Adipocyte (in vitro differentiated cells): ENCODE measurements at regions not wholly inside any gene's neighbourhood (a gene's known extent, or its start where the extent isn't known, plus 50 kb on each side); places are given as distances from the start of the nearest gene placed in this dataset.
"Not testable (repeated sequence)": the region's sequence is repeated elsewhere in the genome, so short reads cannot be mapped to it uniquely, and the experiment has no call there.

Source experiments
- DNase-seq: peaks from one replicate; pipeline ENCODE4 v3.0.0-alpha.2; 2015; ENCODE audit warnings: low read depth
- H3K27me3 ChIP-seq: replicated peaks from 2 replicates; pipeline ENCODE4 v1.7.0; 2013; ENCODE audit warnings: mild to moderate bottlenecking, low read length, moderate library complexity; ENCODE audit not compliant: control insufficient read depth, insufficient read depth
- H3K36me3 ChIP-seq: 2 replicates; pipeline ENCODE4 v1.7.0; 2013; ENCODE audit warnings: low read length, mild to moderate bottlenecking, moderate library complexity; ENCODE audit not compliant: control insufficient read depth, insufficient read depth, severe bottlenecking
- H3K4me1 ChIP-seq: 2 replicates; pipeline ENCODE4 v1.7.0; 2013; ENCODE audit warnings: mild to moderate bottlenecking, low read length, moderate library complexity; ENCODE audit not compliant: control insufficient read depth, insufficient read depth
- H3K4me3 ChIP-seq: 2 replicates; pipeline ENCODE4 v1.7.0; 2013; ENCODE audit warnings: mild to moderate bottlenecking, low read length, moderate library complexity
- H3K9ac ChIP-seq: 2 replicates; pipeline ENCODE4 v1.7.0; 2013; ENCODE audit warnings: mild to moderate bottlenecking, low read length, moderate library complexity
- H3K9me3 ChIP-seq: 2 replicates; pipeline ENCODE4 v1.7.0; 2013; ENCODE audit warnings: mild to moderate bottlenecking, low read length, moderate library complexity; ENCODE audit not compliant: control insufficient read depth

- DNase-seq, result no peak
- peaks cover 31% of the 10 kb centered on the region for H3K27me3 ChIP-seq
- no peak overlapping the region for H3K4me3 ChIP-seq
Measured at GRCh38 chr17:33942414-33942813, 312.7 kb upstream of the CCL2 start.

GRCh38 chr17:33944412-33944811 lies 310.7 kb upstream of the CCL2 start:
- no peak overlapping the region for H3K4me3 ChIP-seq
- H3K4me1 ChIP-seq, result no peaks in the 10 kb centered on the region
- H3K27me3 ChIP-seq, result peaks cover 30% of the 10 kb centered on the region
- H3K9me3 ChIP-seq, result no peaks in the 10 kb centered on the region
- H3K9ac ChIP-seq, result no peak overlapping the region
- DNase-seq, result no peak
- no peaks in the 10 kb centered on the region for H3K36me3 ChIP-seq

More at GRCh38 chr17:33942414-33942813, 312.7 kb upstream of the CCL2 start:
- Histone ChIP-seq H3K9me3 (no peaks in the 10 kb centered on the region), H3K9ac (no peak overlapping the region), H3K4me1 (no peaks in the 10 kb centered on the region), H3K36me3 (no peaks in the 10 kb centered on the region)

DNA sequence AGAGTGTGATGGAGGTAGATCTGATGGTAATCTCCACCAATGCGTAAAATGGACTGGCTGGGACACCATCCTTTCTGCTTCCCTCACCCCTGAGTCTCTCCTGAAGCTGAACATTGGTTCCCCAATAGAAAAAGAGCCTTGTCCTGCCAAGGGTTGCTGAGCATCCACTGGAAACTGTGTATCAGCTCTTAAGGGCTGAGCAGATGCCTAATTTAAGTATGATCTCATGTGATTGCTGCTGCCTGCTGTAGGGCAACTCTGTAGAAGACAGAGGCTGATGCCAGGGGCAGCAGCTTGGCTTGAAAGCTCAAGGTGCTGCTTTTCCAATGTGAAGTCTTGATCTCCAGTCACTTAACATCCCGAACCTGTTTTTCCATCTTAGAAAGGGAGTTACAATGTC lies 310.3 kb upstream of the CCL2 start:
- Histone ChIP-seq H3K36me3 (no peaks in the 10 kb centered on the region), H3K9ac (no peak overlapping the region)
- no peak for DNase-seq

DNA sequence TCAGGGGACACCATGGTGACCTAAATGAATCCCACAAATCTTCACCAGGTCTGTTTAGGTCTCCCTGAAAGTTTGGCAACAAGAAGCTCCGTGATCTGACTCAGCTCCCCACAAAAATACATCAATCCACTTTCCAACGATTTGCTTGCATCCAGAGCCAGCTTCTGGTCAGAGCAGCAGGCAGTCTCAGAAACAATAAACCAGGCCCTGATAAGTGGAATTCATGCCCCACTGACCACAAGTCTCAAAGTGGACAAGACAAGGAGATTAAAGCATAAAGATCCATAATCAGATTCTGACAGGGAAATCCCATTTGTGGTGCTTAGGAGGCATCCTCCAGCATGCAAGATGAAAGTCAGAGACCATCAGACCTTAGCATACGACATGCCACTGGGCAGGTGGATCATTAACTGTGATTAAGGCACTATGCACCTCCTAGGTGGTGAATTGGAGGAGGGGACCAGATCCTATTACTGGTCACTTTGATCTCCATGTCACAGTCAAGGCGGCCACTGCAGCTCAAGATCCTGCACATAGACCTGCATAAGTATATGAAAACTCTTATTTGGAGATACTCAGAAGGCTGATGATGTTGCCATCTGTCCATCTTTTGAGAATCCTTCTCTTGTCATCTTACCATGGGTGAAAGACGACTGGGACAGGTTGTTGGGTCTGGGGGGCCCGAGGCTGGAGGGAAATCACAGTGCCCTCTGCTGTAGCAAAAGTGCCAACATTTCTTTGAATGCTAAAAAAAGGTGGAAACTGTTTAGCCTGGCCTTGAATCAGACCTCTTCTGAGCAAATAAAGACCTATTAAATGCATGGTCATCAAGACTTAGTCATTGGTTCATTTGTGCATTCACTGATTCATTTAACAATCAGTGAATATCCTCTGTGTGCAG lies 309.2 kb upstream of the CCL2 start:
- H3K36me3 ChIP-seq, result no peaks in the 10 kb centered on the region
- H3K27me3 ChIP-seq, result peaks cover 21% of the 10 kb centered on the region
- H3K9ac ChIP-seq, result no peak overlapping the region
- DNase-seq, result no peak
- H3K4me1 ChIP-seq, result no peaks in the 10 kb centered on the region
- H3K9me3 ChIP-seq, result no peaks in the 10 kb centered on the region
- H3K4me3 ChIP-seq, result no peak overlapping the region

More for the DNA sequence above, 310.3 kb upstream of the CCL2 start:
- Histone ChIP-seq H3K4me1 (no peaks in the 10 kb centered on the region), H3K27me3 (peaks cover 26% of the 10 kb centered on the region), H3K9me3 (no peaks in the 10 kb centered on the region), H3K4me3 (no peak overlapping the region)

DNA sequence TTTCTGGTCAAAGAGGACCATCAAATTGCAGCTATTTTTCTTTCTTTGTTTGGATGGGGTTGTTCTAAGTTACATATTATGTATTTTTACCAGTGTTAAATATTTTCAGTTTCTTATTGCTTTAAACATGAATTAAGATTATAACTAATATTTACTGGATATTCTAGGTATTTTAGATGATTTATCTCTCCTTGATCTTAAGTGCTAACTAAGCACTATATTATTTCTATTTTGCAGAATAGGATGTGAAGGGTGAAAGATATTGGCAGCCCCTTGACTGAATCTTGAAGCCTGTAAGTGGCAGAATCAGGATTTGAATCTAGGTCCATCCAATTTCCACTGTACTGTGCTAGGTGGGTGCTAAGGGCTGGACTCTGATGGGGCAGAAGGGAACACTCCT lies 307.3 kb upstream of the CCL2 start:
- H3K4me3 ChIP-seq, result no peak overlapping the region
- no peaks in the 10 kb centered on the region for H3K4me1 ChIP-seq
- H3K9me3 ChIP-seq, result no peaks in the 10 kb centered on the region
- no peaks in the 10 kb centered on the region for H3K36me3 ChIP-seq
- peaks cover 13% of the 10 kb centered on the region for H3K27me3 ChIP-seq
- DNase-seq, result no peak
- no peak overlapping the region for H3K9ac ChIP-seq

- H3K4me1 ChIP-seq, result no peaks in the 10 kb centered on the region
- H3K9ac ChIP-seq, result no peak overlapping the region
- no peak for DNase-seq
- H3K27me3 ChIP-seq, result peaks cover 13% of the 10 kb centered on the region
- H3K9me3 ChIP-seq, result no peaks in the 10 kb centered on the region
- H3K36me3 ChIP-seq, result no peaks in the 10 kb centered on the region
- no peak overlapping the region for H3K4me3 ChIP-seq
Measured at GRCh38 chr17:33948309-33948708, 306.8 kb upstream of the CCL2 start.

- Histone ChIP-seq H3K9ac (no peak overlapping the region), H3K4me1 (no peaks in the 10 kb centered on the region), H3K36me3 (no peaks in the 10 kb centered on the region), H3K4me3 (no peak overlapping the region), H3K27me3 (peaks cover 10% of the 10 kb centered on the region), H3K9me3 (no peaks in the 10 kb centered on the region)
- DNase-seq, result no peak
Measured at GRCh38 chr17:33949100-33949499, 306.0 kb upstream of the CCL2 start.

- Histone ChIP-seq H3K4me3 (no peak overlapping the region), H3K9ac (no peak overlapping the region), H3K9me3 (no peaks in the 10 kb centered on the region), H3K4me1 (no peaks in the 10 kb centered on the region), H3K36me3 (no peaks in the 10 kb centered on the region), H3K27me3 (peaks cover 8% of the 10 kb centered on the region)
- DNase-seq, result no peak
Measured at GRCh38 chr17:33950061-33950460, 305.0 kb upstream of the CCL2 start.

DNA sequence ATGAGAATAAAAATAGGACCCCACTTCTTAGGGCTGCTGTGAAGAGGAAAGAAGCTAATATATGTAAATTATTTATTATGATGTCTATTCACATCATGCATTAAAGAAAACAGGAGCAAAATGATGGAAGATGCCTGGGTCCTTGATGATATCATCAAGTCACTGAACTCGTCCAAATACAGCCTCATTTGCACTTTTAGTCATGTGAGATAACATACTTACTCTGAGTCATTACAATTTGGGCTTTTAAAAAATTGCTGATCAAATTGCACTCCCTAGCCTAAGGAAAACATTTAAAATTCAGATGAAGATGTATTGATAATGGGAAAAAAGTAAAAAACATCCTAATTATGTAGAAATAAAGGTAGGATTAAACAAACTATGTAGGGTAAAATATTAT lies 302.7 kb upstream of the CCL2 start:
- Histone ChIP-seq H3K9me3 (no peaks in the 10 kb centered on the region), H3K36me3 (no peaks in the 10 kb centered on the region), H3K4me1 (no peaks in the 10 kb centered on the region), H3K27me3 (no peaks in the 10 kb centered on the region), H3K4me3 (no peak overlapping the region), H3K9ac (no peak overlapping the region)
- no peak for DNase-seq

DNA sequence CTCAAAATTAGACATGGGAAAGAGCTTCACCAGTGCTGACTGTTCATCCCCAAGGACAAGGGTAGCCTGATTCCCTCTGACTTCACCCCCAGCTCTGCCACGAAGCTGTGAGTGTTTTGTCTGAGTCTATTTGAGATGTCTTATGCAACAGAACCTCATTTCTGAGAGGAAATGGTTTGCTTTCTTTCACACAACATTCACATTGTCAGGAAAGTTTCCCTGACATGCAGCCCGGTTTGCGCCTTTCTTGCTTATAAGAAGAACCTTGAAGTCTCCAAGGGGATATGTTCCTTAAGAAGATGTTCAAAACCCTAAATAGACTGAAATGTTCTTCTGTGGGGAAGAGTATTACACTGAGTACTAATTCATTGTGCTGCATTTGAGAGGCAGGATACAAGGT lies 300.5 kb upstream of the CCL2 start:
- no peak for DNase-seq
- peaks cover 11% of the 10 kb centered on the region for H3K9me3 ChIP-seq
- no peak overlapping the region for H3K4me3 ChIP-seq
- H3K9ac ChIP-seq, result no peak overlapping the region
- H3K27me3 ChIP-seq, result no peaks in the 10 kb centered on the region
- H3K36me3 ChIP-seq, result no peaks in the 10 kb centered on the region
- no peaks in the 10 kb centered on the region for H3K4me1 ChIP-seq

DNA sequence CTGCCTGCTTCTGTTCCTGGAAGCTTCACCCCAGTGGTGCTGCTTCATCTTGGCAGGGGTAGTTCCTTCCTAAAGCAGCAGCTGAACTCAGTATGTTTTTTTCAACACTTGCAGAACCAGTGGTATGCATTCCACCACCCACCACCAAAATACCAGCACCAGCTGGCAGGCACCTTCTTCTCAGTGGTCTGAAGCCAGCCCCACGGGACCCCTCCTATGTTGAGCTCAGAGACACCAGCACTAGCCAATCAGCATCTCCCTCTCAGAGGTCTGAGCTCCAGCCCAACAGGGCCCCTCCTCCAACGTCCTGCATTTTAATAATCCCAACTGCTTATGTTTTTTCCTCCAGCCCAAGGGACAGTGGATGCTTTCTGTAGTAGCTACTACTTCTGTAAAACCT lies 299.6 kb upstream of the CCL2 start:
- H3K9ac ChIP-seq, result no peak overlapping the region
- no peaks in the 10 kb centered on the region for H3K36me3 ChIP-seq
- no peaks in the 10 kb centered on the region for H3K27me3 ChIP-seq
- H3K4me3 ChIP-seq, result no peak overlapping the region
- DNase-seq, result no peak
- peaks cover 18% of the 10 kb centered on the region for H3K9me3 ChIP-seq
- H3K4me1 ChIP-seq, result no peaks in the 10 kb centered on the region

DNA sequence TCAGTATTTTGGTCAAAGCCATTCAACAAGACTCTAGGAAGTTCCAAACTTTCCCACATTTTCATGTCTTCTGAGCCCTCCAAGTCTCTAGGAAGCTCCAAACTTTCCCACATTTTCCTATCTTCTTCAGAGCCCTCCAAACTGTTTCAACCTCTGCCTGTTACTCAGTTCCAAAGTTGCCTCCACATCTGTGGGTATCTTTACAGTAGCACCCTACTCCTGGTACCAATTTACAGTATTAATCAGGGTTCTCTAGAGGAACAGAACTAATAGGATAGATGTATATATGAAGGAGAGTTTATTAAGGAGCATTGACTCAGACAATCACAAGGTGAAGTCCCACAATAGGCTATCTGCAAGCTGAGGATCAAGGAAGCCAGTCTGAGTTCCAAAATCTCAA lies 296.0 kb upstream of the CCL2 start:
- H3K4me1 ChIP-seq, H3K4me3 ChIP-seq, H3K36me3 ChIP-seq, DNase-seq, H3K9ac ChIP-seq, H3K27me3 ChIP-seq: not testable (repeated sequence)
- peaks cover 18% of the 10 kb centered on the region for H3K9me3 ChIP-seq
